Type B pancreatic cell (in vitro differentiated cells): ENCODE measurements at regions not wholly inside any gene's neighbourhood (a gene's known extent, or its start where the extent isn't known, plus 50 kb on each side); places are given as distances from the start of the nearest gene placed in this dataset.

ENCODE experiments used
- DNase-seq: peaks from one replicate; pipeline ENCODE4 v3.0.0; 2021; ENCODE audit warnings: mixed read lengths; ENCODE audit not compliant: unreplicated experiment; ENCODE audit errors: extremely low spot score
- H3K27ac Mint-ChIP-seq: 2 replicates; pipeline ENCODE4 v1.8.0; 2021; ENCODE audit warnings: mild to moderate bottlenecking, mixed read lengths
- H3K27me3 Mint-ChIP-seq: 2 replicates; pipeline ENCODE4 v1.8.0; 2021; ENCODE audit warnings: mixed read lengths
- H3K36me3 Mint-ChIP-seq: 2 replicates; pipeline ENCODE4 v1.8.0; 2021; ENCODE audit warnings: mixed read lengths
- H3K4me1 Mint-ChIP-seq: one replicate; pipeline ENCODE4 v1.8.0; 2021; ENCODE audit warnings: mixed read lengths; ENCODE audit not compliant: unreplicated experiment
- H3K4me3 Mint-ChIP-seq: 2 replicates; pipeline ENCODE4 v1.8.0; 2021; ENCODE audit warnings: mild to moderate bottlenecking, mixed read lengths
- H3K9me3 Mint-ChIP-seq: 2 replicates; pipeline ENCODE4 v1.8.0; 2021; ENCODE audit warnings: mixed read lengths
- TF ChIP-seq, protein P1 (sequence below): fragments of 200-600 bp; sonication (generic); conservative IDR thresholded peaks from 2 replicates; pipeline ENCODE4 v1.5.0; 2021; ENCODE audit warnings: antibody characterized with exemption, mild to moderate bottlenecking

GRCh38 chr13:44266305-44266704 lies 107.3 kb upstream of the SERP2 start:
- H3K27ac Mint-ChIP-seq = no peak overlapping the region
- peaks cover 8% of the 10 kb centered on the region for H3K27me3 Mint-ChIP-seq
- no peak for DNase-seq
- no peak overlapping the region for H3K4me3 Mint-ChIP-seq
- peaks cover 5% of the 10 kb centered on the region for H3K9me3 Mint-ChIP-seq
- TF ChIP-seq, protein P1, sequence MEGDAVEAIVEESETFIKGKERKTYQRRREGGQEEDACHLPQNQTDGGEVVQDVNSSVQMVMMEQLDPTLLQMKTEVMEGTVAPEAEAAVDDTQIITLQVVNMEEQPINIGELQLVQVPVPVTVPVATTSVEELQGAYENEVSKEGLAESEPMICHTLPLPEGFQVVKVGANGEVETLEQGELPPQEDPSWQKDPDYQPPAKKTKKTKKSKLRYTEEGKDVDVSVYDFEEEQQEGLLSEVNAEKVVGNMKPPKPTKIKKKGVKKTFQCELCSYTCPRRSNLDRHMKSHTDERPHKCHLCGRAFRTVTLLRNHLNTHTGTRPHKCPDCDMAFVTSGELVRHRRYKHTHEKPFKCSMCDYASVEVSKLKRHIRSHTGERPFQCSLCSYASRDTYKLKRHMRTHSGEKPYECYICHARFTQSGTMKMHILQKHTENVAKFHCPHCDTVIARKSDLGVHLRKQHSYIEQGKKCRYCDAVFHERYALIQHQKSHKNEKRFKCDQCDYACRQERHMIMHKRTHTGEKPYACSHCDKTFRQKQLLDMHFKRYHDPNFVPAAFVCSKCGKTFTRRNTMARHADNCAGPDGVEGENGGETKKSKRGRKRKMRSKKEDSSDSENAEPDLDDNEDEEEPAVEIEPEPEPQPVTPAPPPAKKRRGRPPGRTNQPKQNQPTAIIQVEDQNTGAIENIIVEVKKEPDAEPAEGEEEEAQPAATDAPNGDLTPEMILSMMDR = no peak
- no peaks in the 10 kb centered on the region for H3K36me3 Mint-ChIP-seq
- H3K4me1 Mint-ChIP-seq = peaks cover 27% of the 10 kb centered on the region

GRCh38 chr13:44266772-44267171 lies 106.9 kb upstream of the SERP2 start:
- Mint-ChIP-seq H3K27ac (no peak overlapping the region), H3K4me1 (peaks cover 28% of the 10 kb centered on the region), H3K36me3 (no peaks in the 10 kb centered on the region), H3K4me3 (no peak overlapping the region), H3K9me3 (peaks cover 5% of the 10 kb centered on the region), H3K27me3 (peaks cover 8% of the 10 kb centered on the region)
- no peak for DNase-seq
- TF ChIP-seq, protein P1 = no peak

DNA sequence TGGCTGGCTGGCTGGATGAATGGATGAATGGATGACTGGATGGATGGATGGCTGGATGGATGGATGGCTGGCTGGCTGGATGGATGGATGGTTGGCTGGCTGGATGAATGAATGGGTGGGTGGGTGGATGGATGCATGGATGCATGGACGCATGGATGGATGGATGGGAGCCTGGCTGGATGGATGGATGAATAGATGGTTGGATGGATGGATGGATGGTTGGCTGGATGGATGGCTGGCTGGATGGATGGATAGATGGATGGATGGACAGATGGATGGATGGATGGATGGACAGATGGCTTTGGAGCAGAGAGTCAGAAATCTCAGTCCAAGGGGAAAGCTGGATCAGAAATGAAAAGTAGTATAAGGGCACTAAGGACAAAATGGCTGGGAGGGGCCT lies 106.4 kb upstream of the SERP2 start:
- Mint-ChIP-seq H3K9me3 (peaks cover 5% of the 10 kb centered on the region), H3K27me3 (peaks cover 8% of the 10 kb centered on the region), H3K36me3 (no peaks in the 10 kb centered on the region), H3K4me1 (peaks cover 31% of the 10 kb centered on the region), H3K4me3 (no peak overlapping the region), H3K27ac (no peak overlapping the region)
- TF ChIP-seq, protein P1 = no peak
- DNase-seq = no peak

- TF ChIP-seq, protein P1 = no peak
- Mint-ChIP-seq H3K4me1 (peaks cover 33% of the 10 kb centered on the region), H3K27me3 (peaks cover 8% of the 10 kb centered on the region), H3K27ac (peak overlapping the region; percentile 48), H3K9me3 (peaks cover 5% of the 10 kb centered on the region), H3K4me3 (no peak overlapping the region), H3K36me3 (no peaks in the 10 kb centered on the region)
- DNase-seq = no peak
Observed at GRCh38 chr13:44267980-44268379, 105.6 kb upstream of the SERP2 start.

DNA sequence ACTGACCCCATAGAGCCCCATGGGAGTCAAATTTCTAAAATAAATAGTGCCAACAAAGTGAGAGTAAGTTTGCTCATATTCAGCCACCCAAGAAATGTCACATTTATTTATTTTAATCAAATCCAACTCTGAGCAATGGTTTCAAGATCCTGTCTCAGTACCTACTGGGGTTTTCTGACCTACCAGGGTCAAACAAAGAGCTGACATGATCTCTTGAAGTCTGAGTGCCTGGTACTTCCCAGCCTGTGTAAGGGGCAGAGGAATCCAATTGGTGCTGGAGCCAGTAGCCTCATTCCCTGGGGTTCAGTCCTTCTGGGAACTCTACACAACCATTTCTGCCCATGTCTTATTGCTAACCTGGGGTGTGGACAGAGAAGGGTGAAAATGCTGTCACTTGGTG lies 104.6 kb upstream of the SERP2 start:
- TF ChIP-seq, protein P1 = no peak
- Mint-ChIP-seq H3K9me3 (peaks cover 5% of the 10 kb centered on the region), H3K4me1 (peaks cover 29% of the 10 kb centered on the region), H3K27me3 (peaks cover 8% of the 10 kb centered on the region), H3K27ac (no peak overlapping the region), H3K36me3 (no peaks in the 10 kb centered on the region), H3K4me3 (no peak overlapping the region)
- DNase-seq = no peak

DNA sequence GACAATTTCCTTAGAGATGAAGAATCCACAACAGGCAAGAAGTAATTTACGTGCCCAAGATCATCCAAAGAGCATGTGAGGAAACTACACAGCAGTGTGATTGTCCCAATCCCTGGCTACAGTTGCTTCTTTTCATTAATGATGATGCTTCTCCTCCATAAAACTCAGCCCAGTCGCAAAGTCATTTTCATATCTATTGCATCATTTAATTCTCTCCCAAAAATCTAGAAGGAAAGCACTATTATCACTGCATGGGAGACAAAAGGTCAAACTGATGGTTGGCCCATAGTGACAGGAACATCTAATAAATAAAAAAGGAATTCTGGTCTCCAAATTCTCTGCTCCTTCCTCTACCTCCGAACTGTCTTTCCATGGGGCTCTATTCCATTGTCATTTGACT lies 103.5 kb upstream of the SERP2 start:
- peaks cover 5% of the 10 kb centered on the region for H3K9me3 Mint-ChIP-seq
- no peak overlapping the region for H3K27ac Mint-ChIP-seq
- TF ChIP-seq, protein P1 = no peak
- H3K4me1 Mint-ChIP-seq = peaks cover 30% of the 10 kb centered on the region
- H3K27me3 Mint-ChIP-seq = peaks cover 8% of the 10 kb centered on the region
- no peaks in the 10 kb centered on the region for H3K36me3 Mint-ChIP-seq
- DNase-seq = no peak
- H3K4me3 Mint-ChIP-seq = no peak overlapping the region
